CD4-positive, alpha-beta T cell treated with Interleukin-2 at 100 ng/mL for 4 hours (primary cell): ENCODE measurements at regions not wholly inside any gene's neighbourhood (a gene's known extent, or its start where the extent isn't known, plus 50 kb on each side); places are given as distances from the start of the nearest gene placed in this dataset.
"Not testable (repeated sequence)": the region's sequence is repeated elsewhere in the genome, so short reads cannot be mapped to it uniquely, and the experiment has no call there.

Source experiments
- DNase-seq: peaks from one replicate; pipeline ENCODE4 v3.0.0-alpha.2; 2020; ENCODE audit warnings: low spot score

DNA sequence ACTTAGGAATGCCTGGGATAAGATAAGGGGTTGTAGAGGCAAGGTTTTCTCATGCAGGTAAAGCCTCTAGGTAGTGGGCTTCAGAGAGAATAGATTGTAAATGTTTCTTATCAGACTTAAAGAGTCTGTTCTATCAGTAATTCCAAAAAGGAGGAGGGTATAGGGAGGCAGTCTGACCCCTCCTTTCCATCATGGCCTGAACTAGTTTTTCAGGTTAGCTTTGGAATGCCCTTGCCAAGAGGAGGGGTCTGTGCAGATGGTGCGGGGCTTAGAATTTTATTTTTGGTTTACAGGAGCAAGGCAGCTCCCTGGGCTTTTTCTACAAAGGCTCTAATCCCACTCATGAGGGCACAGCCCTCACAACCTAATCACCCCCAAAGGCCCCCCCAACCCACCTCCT, 135.0 kb downstream of the B3GNT2 start:
- no peak for DNase-seq

DNA sequence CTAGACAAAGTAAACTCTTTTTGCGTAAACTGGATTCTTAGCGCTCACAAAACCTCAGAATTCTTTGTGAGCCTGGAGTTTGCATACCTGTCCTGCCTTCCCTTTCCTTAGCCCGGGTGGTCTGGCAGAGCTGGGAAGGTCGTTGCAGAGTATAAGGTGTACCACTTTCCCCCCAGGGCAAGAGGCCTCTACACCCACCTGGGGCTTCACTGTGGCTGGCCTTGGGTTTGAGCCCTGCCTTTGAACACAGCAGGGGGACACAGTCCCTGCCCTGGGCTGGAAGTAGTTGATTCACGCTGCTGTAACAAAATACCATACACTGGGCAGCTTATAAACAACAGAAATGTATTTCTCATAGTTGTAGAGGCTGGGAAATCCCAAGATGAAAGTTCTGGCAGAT, 133.9 kb downstream of the B3GNT2 start:
- no peak for DNase-seq

DNA sequence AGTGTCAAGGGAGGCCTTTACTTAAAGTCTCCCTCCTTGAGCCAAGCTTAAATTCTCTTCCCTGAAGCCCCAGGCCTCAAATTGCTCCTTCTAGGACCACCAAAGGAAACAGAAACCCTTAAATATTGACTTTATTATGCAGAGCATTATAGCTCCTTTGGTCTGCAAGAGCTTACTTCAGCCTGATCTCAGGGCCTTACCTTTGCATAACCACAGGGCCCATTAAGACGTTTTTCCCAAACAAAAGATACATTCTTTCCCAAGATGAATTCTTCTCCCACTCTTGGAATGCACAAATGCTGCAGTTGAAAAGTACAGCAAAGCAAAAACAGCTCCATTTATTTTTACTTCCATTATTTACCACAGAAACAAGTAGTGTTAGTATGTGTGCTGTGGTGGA, 130.8 kb downstream of the B3GNT2 start:
- no peak for DNase-seq

DNA sequence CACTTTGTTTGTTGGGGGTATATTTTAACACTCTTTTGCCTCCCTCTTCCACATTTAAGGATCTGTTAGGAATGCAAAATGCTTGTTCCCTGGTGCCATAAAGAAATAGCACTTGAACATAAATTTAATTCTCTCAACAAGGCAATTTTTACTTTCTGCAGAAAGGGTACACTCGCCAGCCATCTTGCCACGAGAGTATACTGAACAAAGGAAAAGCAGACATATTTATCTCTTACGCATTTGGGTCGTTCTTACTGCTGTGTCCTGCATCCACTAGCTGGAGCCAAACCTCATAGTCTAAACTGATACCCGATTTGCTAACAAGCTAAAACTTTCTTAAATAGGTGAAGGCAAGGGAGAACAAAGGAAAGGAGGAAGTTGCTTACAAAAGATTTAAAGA, 129.5 kb downstream of the B3GNT2 start:
- no peak for DNase-seq

DNA sequence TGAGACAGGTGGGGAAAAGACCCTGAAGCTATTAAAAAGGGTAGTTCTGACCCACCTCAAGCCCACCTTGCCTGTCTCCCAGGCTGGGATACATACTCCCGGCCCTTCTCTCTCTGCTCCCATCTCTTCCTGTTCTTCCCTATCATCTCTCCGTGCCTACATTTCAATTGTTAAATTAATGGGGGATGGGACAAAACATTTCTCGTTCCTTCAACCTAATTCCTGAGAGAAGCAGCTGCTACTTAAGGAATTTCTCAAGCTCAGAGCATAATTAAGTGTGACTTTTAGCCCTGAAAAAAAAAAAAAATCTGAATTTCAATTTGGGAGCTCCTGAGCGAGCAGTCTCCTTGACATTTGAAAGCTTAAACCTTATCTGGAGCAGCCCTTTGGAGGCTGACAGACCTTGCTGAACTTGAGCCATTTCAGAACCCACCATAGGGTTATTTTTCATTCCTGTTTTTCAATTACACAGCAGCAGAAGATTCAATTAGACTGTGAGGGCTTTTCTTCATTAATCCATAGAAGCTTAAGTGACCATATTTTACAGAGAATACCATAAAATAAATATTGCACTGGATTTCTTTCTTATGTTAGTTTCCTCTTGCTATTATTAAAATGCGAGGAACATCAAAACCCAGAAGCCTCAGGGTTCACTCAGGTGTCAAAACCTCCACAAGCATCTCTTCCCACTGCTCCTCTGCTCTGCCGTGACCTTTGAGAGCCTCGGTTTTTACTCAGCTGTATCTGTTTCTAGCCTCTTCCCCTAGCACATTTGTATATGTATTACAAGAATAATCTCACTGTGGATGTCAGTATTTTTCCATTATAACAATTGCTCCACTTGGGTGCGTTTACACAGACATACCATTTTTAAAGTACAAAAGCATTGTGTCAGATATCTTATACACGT, 125.7 kb downstream of the B3GNT2 start:
- no peak for DNase-seq

DNA sequence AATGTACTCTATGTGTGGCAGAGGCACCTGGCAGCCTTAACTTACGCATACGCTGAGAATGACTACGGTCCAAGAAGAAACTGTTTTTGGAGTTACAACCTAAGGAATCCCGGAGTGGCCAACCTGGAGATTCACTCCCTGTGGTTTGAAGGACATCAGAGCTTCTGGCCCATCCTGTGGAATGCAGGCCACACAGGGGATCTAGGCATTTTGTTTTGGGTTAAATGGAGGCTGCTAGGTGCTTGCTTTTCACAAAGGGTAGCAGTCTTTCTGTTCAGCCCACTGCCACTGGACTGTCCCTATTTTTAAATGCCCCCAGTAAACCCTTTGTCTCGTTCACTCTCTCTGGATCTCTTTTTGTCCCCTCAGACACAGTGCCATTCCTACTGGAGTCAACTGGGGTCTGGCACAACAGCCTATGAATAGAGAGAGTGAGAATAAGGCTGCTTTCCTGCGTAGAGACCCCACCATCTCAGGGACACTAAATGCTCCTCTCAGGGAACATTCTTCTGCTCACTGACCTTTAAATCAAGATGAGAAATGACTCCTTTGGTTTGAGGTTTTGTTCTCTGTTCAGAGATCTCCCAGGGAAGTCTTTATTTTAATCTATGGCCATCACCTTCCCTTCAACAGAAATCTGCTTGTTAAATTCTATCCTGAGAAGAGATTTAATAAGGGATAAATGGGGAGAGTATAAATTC, 124.9 kb downstream of the B3GNT2 start:
- DNase-seq = no peak

DNA sequence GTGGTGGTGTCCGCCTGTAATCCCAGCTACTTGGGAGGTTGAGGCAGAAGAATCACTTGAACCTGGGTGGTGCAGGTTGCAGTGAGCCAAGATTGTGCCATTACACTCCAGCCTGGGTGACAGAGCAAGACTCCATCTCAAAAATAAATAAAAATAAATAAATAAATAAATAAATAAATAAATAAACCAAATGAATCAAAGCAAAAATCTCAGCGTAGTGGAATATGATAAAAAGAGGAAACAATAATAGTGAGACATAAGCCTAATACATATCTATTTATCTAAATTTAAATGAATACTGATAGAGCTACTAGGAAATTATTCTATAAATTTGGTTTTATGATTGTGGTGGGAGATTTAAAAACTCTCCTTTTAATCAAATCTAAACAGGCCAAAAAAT, 124.2 kb downstream of the B3GNT2 start:
- DNase-seq = not testable (repeated sequence)

DNA sequence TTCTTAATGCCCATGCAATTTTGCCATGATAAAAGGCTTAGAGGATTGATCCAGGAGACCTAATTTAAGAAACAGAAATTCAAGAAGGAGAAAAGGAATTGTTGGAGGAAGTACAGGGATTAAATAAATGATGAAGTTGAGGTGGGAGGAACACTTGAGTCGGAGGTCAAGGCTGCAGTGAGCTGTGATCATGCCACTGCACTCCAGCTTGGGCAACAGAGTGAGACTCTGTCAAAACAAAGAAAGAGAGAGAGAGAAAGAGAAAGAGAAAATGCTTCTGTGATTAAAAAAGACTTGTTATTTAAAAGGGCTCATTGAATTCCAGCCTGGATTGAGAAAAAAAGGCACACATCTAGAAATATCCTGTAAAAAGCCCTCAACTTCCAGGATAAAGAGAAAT, 123.2 kb downstream of the B3GNT2 start:
- DNase-seq = no peak

DNA sequence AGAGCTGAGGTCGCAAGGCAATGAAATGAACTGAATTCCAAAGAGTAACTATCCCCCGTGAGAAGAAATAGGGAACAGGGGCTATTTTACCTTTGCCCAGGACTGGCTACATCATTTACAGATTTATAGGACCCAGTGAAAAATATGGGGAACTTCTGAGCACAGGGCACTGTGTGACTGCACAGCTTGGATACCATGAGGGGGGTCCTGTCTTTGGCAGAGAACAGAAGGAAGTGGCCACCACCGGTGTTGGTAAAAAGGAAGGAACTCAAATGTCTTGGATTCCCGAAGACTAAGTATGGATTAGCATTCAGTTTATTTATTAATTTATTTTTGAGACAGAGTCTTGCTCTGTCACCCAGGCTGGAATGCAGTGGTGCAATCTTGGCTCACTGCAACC, 119.6 kb downstream of the B3GNT2 start:
- DNase-seq = no peak

DNA sequence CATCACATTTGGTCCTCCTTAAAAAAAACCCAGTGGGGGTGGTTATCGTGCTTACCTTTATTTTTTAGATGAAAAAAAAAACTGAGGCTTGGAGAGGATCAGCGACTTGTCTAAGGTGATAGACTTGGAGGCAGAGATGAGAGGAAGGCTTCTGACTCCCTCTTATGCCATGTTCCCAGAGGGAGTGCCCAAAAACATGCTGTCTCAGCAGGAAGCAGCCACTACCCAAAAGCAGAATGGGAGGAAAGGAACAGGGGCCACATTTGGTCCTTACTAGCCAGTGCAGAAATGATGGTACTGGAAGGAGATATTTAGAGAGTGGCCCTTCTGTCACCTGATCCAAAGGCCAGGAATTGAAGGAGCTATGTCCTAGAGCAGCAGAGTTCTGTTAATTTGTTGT, 118.4 kb downstream of the B3GNT2 start:
- no peak for DNase-seq

DNA sequence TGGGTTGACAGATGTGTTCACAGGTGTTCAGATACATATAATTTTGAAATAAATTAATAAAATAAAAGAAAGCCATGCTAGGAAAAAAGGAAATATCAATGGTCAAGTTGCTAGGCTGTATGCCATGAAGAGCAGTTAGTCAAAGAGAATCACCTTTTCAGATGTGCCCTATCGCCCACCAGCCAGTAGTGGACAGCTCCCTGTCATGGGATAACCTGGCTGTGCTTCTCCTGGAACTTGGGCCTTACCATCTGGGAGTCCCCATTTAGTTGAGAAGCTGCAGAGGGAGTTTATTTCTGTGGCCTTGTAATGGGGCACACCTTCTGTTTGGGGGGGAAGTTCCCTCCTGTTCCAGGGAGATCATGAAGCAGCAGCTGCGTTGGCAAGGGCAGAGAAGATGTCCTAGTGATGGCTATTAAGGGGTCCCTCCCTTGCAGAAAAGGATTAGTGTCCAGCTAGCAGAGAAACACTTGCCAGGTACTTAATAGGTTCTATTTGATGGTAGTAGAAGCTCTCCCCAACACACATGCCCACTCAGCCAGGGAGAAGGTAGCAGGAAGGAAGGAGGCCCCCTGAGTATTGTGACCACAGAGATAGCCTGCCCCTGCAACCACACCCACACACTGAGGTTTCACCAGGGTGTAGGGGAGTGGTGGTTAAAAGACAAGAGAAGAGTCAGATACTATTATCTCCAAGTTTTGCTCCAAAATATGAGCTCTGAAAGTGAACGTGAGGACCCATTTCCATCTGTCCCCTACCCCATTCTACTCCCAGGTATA, 117.7 kb downstream of the B3GNT2 start:
- DNase-seq = peak; percentile 38

DNA sequence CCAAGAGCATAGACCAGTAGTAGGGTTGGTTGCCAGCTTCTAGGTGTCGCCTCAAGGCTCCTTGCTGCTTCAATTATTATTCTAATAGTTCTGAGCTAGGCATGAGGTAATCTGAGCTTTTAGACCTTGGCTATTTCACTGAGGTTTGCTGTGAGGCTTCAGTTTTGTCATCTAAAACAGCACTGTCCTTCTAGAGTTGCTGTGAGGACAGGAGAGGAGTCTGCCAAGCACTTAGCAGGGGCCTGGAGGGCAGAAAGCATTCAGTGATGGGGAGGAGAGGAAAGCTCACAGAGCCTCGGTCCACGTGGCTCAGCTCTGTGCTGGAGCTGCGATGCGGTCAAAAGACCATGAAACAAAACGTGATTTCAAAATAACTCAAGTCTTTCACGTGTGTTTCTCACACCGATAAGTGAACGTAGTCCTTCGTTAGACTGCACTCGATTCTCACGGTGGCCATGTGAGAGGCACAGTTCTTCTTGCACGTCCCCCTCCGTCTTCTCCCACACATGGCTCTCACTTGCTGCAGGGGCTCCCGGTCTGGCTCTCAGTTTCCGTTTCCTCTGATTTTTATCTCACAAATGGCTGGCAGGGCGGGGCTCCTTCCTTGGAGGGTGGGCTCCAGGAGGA, 113.7 kb downstream of the B3GNT2 start:
- DNase-seq = peak; percentile 18

DNA sequence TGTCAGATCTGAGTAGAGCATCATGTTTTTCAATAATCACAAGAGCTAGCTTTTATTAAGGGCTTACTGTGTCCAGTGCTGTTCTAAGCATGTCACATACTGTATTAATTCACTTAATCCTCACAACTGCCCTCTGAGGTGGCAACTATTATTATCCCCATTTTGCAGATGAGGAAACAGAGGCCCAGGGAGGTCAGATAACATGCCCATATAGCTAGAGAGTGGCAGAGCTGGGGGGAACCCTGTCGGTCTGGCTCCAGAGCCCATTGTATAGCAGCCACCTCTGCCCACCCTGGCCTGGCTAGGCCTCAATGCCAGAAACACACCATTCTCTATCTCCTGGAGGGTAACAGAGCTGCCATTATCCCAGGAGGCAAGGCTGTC, 113.2 kb downstream of the B3GNT2 start:
- DNase-seq = no peak

DNA sequence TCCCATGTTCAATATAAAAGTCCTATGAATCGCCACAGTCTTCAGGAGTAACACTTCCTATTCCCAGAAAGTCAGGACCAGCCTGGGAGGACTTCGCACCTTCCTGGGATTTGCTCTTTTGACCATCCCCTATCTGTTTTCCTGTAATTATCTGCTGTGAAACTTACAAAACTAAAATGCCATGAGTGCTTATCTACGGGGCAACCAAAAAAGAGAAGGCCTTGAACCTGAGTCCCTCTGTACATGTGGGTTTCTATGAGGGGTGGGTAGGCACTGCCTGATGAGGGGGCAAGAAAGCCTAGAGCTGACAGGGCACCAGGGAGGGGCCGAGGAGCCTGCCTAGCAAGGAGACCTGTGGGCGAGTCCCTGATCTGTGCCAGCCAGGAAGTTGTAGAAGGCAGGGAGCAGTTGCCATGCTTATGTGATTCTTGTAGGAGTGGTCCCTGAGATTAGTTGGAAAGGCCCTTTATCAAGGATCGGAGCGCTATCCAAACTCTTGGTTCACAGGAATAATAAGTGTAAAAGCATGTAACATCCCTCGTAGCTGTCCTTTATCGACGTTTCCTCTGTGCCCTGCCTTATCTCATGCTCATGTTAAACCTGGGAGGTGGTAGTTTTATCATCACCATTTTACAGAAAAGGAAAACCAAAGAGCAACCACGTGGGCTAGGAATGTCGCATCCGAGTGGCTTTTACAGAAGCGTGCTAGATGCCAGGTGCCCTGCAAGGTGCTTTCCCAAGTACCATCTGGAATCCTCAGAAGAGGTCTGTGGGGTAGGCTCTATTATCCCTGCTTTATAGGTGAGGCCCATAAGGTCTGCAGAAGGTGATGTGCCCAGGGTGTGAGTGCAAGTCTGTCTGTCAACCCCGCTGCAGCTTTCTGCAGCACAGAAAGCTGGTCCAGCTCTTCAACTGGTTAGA, 111.8 kb downstream of the B3GNT2 start:
- DNase-seq = no peak

DNA sequence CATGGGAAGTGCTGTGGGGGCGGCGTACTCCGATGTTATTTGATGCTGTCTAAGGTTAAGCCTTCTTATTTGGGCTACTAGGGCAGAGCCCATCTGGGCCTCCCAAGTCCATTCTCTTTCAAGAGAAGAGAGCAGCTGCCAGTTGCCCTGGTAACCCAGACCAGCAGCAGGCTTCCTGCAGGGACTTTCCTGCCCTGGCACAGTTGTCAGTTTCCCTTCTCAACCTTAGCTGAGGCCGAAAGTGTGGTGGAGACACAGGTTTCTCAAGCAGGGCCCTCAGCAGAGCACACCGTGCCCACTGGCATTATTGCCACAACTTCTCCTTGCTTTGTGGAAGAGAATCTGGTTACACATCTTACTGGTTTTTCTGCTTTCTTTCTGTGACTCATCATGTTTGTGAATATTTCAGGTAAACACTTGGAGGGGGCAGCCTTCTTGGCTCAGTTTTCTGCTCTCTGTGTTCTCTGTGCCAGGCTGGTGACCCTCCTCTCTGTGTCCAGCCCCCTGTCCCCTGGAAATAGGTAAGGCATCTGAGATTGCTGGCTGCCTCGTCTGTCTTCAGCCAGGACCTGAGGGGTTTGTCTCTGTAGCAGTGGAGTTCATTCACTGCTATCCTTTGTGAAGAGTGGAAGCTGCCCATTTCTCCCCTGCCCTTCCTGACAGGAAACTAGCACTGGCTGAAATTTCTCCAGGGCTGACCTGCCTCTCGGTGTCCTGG, 111.0 kb downstream of the B3GNT2 start:
- peak; percentile 58 for DNase-seq

DNA sequence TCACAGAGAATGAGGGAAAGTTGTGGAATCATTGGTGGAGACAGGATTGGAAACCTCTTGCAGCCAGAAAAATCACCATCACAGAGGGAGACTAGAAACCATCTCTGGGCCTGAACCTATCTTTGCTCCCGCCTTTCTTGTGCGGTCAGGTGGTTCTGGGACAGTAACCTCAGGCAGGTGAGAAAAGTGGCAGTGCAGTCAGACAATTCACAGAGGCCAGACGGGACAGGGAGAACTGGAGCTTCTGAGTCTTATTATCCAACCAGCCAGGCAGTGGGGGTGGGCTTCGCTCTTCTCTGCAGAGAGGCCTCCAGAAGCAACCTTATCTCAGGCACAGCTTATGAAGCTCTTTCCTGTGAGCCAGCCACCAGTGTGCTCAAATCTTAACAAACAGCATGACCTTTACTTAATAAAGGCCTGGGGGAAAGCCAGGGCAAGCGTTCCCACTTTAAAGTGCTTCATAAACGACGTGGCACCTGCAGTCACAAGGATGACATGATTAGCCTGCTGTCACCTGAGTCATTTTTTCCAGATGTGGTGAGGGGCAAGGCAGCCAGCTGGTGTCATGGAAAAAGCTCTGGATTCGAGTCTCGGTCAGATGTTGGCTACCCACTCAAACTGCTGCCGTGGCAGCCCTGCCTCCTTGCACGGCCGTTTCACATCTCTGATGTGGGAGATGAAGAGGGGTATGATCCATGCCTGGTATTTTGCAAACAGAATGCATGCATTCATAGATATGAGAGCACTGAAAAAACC, 109.7 kb downstream of the B3GNT2 start:
- peak; percentile 40 for DNase-seq

DNA sequence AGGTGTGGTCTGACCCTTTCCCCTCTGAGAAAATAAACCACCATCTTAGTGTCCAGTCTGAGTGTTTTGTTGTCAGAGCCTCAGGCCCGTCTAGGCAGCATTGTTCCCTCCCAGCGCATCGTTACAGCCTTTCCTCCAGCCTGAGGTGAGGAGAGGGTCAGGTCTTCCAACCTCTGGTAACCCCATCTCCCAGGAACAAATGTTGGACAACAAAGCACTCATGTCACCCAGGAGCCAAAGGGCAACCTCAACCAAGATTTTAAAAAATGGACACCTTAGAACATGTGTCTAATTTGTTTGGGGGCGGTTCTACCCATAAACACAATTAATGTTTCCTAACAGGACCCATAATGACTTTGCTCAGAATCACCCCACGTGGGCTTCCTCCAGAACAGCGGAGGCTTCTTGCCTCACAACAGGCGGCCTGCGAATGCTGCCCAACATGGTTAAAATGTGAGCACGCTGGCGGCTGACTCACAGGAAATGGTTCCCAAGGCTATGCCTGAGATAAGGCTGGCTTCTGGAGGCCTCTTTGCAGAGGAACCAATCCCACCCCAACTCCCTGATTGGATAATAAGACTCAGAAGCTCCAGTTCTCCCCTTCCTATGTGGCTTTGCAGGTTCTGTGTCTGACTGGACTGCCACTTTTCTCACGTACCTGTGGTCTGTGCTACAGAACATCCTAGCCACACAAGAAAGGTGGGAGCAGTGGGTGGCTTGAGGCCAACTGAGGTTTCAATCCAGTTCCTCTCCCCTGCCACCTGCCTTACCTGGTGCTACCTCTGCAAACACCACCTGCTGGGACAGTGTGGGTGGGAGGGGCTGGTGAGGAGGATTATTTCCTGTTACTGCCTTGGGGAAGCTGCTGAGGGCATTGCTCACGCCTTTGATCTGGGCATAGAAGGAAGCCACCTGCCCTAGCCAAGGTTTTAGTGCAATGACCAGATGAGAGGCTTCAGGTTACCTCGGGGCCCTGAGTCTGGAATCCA, 108.8 kb downstream of the B3GNT2 start:
- peak; percentile 42 for DNase-seq

DNA sequence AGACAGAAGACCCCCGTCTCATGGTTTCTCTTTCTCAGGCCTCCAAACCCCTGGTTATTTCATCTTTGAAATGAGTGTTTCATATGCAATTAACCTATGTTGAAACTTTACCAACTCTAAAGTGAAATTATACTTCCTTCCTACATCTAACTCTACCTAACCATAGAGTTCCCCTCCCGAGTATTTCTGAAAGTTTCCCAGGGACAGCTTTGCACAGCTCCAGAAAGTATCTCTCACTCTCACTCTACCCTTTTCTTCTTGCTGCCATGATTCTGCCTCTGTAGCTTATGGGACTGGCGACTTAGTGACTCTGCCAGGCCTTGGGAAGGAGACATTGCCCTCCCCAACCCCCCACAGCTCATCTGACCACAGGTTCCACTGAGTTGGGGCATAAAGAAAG, 107.9 kb downstream of the B3GNT2 start:
- DNase-seq = no peak
